ENCODE measurements at regions not wholly inside any gene's neighbourhood (a gene's known extent, or its start where the extent isn't known, plus 50 kb on each side); places are given as distances from the start of the nearest gene placed in this dataset.
"Not testable (repeated sequence)": the region's sequence is repeated elsewhere in the genome, so short reads cannot be mapped to it uniquely, and the experiment has no call there.

DNA sequence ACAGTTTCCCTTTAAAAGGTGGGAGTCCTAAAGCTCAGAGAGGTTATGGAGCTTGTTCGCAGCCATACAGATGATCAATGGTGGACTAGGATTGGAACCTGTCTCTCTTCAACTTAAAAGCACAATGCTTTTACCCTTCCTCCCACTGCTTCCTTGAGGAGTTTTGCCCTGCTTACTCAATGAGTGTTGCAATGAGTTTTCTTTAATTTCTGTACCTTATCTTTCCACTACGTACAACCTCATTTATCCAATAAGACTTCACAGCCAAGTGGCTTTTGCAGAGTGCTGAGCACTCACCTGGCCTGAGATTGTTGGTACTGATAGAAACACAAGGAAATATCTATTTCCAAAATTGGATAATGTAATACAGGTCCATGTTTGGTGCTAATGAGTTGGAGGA is 64.7 kb upstream of the ANKRD55 start:
- Histone ChIP-seq H3K27me3 (no peaks in the 10 kb centered on the region), H3K36me3 (no peaks in the 10 kb centered on the region), H3K4me3 (no peak overlapping the region), H3K27ac (peak overlapping the region; percentile 13), H3K4me1 (peaks cover 14% of the 10 kb centered on the region), H3K9me3 (no peaks in the 10 kb centered on the region)
- WGBS: 59% methylated on average over 2 of the region's 2 CpGs
- TF ChIP-seq POLR2A (IDR thresholded peaks at IDR 0.05) (no peak), POLR2AphosphoS5 (IDR thresholded peaks at IDR 0.05) (no peak), EP300 (IDR thresholded peaks at IDR 0.05) (no peak)
- TF ChIP-seq, protein P1, sequence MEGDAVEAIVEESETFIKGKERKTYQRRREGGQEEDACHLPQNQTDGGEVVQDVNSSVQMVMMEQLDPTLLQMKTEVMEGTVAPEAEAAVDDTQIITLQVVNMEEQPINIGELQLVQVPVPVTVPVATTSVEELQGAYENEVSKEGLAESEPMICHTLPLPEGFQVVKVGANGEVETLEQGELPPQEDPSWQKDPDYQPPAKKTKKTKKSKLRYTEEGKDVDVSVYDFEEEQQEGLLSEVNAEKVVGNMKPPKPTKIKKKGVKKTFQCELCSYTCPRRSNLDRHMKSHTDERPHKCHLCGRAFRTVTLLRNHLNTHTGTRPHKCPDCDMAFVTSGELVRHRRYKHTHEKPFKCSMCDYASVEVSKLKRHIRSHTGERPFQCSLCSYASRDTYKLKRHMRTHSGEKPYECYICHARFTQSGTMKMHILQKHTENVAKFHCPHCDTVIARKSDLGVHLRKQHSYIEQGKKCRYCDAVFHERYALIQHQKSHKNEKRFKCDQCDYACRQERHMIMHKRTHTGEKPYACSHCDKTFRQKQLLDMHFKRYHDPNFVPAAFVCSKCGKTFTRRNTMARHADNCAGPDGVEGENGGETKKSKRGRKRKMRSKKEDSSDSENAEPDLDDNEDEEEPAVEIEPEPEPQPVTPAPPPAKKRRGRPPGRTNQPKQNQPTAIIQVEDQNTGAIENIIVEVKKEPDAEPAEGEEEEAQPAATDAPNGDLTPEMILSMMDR (IDR thresholded peaks at IDR 0.05): no peak
- DNase-seq (ENCODE audit: low spot score in 2 of 2): no peak

DNA sequence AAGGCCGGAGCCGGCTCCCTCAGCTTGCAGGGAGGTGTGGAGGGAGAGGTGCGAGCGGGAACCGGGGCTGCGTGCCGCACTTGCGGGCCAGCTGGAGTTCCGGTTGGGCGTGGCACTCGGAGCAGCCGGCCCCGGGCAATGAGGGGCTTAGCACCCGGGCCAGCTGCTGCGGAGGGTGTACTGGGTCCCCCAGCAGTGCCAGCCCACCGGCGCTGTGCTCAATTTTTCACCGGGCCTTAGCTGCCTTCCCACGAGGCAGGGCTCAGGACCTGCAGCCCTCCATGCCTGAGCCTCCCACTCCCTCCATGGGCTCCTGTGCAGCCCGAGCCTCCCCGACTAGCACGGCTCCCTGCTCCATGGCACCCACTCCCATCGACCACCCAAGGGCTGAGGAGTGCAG is 62.2 kb upstream of the ANKRD55 start:
- not testable (repeated sequence) for H3K36me3 ChIP-seq; H3K27me3 ChIP-seq; H3K27ac ChIP-seq; DNase-seq (ENCODE audit: low spot score in 2 of 2); H3K4me3 ChIP-seq; H3K9me3 ChIP-seq
- peaks cover 14% of the 10 kb centered on the region for H3K4me1 ChIP-seq
- 100% methylated on average over 5 of the region's 23 CpGs for WGBS

DNA sequence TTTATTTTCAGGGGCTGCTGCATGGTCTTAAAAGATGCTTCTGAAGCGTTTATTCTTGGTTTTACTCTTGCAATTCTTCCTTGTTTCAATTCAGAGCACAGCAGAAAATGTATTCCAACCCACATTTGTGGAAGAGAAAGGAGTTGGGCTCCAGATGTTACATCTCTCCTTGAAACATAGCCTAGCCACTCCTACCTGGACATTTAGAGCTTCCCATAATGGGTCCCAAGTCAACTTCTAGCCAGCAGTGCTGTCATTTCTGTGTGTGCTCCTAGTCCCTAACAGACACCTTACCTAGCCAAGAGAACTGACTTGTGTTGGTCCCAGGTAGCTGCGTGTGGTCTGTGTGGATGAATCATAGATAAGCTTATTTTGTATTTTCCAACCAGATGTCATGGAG is 61.2 kb upstream of the ANKRD55 start:
- Histone ChIP-seq H3K4me3 (no peak overlapping the region), H3K9me3 (no peaks in the 10 kb centered on the region), H3K36me3 (no peaks in the 10 kb centered on the region), H3K27ac (no peak overlapping the region), H3K4me1 (peaks cover 15% of the 10 kb centered on the region), H3K27me3 (no peaks in the 10 kb centered on the region)
- no peak for TF ChIP-seq EP300 (IDR thresholded peaks at IDR 0.05)
- no peak for TF ChIP-seq POLR2AphosphoS5 (IDR thresholded peaks at IDR 0.05)
- TF ChIP-seq, protein P1 (IDR thresholded peaks at IDR 0.05): no peak
- no peak for TF ChIP-seq POLR2A (IDR thresholded peaks at IDR 0.05)
- no peak for DNase-seq (ENCODE audit: low spot score in 2 of 2)
- 79% methylated on average over 2 of the region's 2 CpGs for WGBS

DNA sequence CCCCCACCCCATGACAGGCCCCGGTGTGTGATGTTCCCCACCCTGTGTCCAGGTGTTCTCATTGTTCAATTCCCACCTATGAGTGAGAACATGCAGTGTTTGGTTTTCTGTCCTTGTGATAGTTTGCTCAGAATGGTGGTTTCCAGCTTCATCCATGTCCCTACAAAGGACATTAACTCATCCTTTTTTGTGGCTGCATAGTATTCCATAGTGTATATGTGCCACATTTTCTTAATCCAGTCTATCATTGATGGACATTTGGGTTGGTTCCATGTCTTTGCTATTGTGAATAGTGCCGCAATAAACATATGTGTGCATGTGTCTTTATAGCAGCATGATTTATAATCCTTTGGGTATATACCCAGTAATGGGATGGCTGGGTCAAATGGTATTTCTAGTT is 59.7 kb upstream of the ANKRD55 start:
- H3K27ac ChIP-seq; H3K36me3 ChIP-seq; H3K9me3 ChIP-seq; DNase-seq (ENCODE audit: low spot score in 2 of 2); H3K27me3 ChIP-seq; H3K4me3 ChIP-seq: not testable (repeated sequence)
- 97% methylated on average over 2 of the region's 2 CpGs for WGBS
- peaks cover 18% of the 10 kb centered on the region for H3K4me1 ChIP-seq

DNA sequence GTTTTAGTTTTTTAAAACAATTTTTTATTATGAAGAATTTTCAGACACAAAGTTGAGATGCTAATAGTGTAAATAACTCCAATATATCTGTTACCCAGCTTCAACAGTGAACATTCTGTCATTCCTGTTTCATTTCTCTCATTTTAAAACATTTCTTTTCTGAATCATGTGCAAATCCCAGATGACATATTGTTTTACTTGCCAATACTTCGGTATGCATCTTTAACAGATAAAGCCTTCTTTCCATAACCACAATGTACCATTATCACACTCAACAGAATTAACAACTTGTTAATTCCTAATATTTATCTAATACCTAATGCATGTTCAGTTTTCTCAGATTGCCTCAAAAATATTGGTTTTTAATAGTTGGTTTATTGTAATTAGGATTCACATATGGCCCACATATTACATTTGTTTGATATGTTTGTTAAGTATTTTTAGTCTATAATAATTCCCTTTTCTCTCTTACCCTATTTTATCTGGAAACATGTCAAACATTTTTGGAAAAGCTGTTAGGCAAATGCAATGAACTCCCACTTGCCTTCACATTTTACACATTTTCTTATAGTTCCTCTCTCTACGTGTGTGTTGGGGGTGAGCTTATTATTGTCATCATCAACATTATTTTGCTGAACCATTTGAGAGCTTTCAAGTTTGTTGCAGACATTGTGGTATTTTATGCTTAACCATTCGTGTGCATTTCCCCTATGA is 58.7 kb upstream of the ANKRD55 start:
- H3K27ac ChIP-seq: no peak overlapping the region
- no peak overlapping the region for H3K4me3 ChIP-seq
- H3K9me3 ChIP-seq: no peaks in the 10 kb centered on the region
- H3K4me1 ChIP-seq: peaks cover 15% of the 10 kb centered on the region
- no peak for TF ChIP-seq EP300 (IDR thresholded peaks at IDR 0.05)
- no peak for TF ChIP-seq POLR2A (IDR thresholded peaks at IDR 0.05)
- TF ChIP-seq, protein P1 (IDR thresholded peaks at IDR 0.05): no peak
- no peak for TF ChIP-seq POLR2AphosphoS5 (IDR thresholded peaks at IDR 0.05)
- H3K27me3 ChIP-seq: no peaks in the 10 kb centered on the region
- no peaks in the 10 kb centered on the region for H3K36me3 ChIP-seq
- no peak for DNase-seq (ENCODE audit: low spot score in 2 of 2)
- WGBS: 57% methylated on average over 3 of the region's 3 CpGs

DNA sequence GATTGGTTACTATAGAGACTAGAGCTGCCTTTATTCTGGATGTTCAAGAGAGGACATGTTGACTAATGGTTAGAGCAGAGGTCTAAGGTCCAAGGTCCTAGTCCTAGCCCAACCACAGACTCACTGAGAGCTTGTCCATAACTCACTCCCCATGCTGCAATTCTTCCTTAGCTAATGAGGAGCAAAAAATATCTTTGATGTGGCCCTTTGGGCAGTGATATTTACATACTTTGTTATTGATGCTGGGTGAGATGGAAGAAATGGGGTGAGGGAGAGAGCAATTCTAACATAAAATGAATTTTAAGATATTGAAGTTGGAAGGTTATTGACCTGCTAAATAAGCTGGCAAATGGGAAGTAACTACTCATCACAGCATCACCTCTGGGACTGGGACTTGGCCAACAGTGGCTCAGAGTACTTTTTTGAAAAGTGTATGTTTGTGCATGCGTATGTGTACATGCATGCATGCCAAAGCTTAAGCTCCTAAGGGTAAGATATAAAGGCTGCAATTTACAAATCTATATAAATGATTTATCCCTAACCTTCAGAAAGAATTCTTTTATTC is 58.0 kb upstream of the ANKRD55 start:
- DNase-seq (ENCODE audit: low spot score in 2 of 2): no peak
- no peaks in the 10 kb centered on the region for H3K36me3 ChIP-seq
- TF ChIP-seq EP300 (IDR thresholded peaks at IDR 0.05) (no peak), POLR2AphosphoS5 (IDR thresholded peaks at IDR 0.05) (no peak), POLR2A (IDR thresholded peaks at IDR 0.05) (no peak)
- TF ChIP-seq, protein P1 (IDR thresholded peaks at IDR 0.05): no peak
- WGBS: 57% methylated on average over 1 of the region's 1 CpG
- H3K4me3 ChIP-seq: no peak overlapping the region
- H3K27ac ChIP-seq: no peak overlapping the region
- no peaks in the 10 kb centered on the region for H3K27me3 ChIP-seq
- peaks cover 15% of the 10 kb centered on the region for H3K4me1 ChIP-seq
- H3K9me3 ChIP-seq: no peaks in the 10 kb centered on the region

Measured in suprapubic skin (tissue), 4 donors.